ENCODE measurements at regions not wholly inside any gene's neighbourhood (a gene's known extent, or its start where the extent isn't known, plus 50 kb on each side); places are given as distances from the start of the nearest gene placed in this dataset.

DNA sequence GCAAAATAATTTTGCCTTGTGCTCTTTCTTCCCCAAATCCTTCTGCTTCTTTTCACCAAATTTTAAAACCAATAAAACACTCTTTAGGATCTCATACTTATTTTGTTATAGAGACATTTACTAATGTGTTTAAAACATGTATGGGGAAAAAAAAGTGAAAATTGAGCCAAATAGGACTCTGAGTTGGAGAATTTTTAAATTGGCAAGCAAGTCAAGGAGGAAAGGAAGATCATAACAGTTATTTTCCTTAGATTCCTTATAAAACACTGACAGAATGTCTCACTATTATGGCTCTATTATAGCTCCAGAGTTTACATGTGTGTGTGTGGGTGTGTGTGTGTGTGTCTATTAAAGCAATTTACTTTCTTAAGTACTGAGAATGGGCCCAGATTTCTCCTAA is 220.5 kb downstream of the SLC6A15 start:
- Mint-ChIP-seq H3K9me3 (no peaks in the 10 kb centered on the region), H3K27ac (no peak overlapping the region), H3K27me3 (no peaks in the 10 kb centered on the region), H3K4me1 (ENCODE audit: low read depth) (no peaks in the 10 kb centered on the region), H3K4me3 (no peak overlapping the region), H3K36me3 (ENCODE audit: low read depth) (no peaks in the 10 kb centered on the region)
- no peaks in the 10 kb centered on the region for H3K9me3 ChIP-seq (ENCODE audit: control insufficient read depth in 1 of 2, insufficient read depth in 1 of 2, low read length in 2 of 2)
- CTCF ChIA-PET = no interaction called here
- POLR2A ChIA-PET = no interaction called here
- intact Hi-C loops (cut with DNase I, micrococcal nuclease) = no loop called here
- no peak for ATAC-seq (ENCODE audit: poor library complexity)
- TF ChIP-seq, protein P1, sequence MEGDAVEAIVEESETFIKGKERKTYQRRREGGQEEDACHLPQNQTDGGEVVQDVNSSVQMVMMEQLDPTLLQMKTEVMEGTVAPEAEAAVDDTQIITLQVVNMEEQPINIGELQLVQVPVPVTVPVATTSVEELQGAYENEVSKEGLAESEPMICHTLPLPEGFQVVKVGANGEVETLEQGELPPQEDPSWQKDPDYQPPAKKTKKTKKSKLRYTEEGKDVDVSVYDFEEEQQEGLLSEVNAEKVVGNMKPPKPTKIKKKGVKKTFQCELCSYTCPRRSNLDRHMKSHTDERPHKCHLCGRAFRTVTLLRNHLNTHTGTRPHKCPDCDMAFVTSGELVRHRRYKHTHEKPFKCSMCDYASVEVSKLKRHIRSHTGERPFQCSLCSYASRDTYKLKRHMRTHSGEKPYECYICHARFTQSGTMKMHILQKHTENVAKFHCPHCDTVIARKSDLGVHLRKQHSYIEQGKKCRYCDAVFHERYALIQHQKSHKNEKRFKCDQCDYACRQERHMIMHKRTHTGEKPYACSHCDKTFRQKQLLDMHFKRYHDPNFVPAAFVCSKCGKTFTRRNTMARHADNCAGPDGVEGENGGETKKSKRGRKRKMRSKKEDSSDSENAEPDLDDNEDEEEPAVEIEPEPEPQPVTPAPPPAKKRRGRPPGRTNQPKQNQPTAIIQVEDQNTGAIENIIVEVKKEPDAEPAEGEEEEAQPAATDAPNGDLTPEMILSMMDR (IDR thresholded peaks at IDR 0.05) = no peak
- DNase-seq = no peak
- no peak overlapping the region for H3K27ac ChIP-seq (ENCODE audit: low read depth in 1 of 2, low read length in 2 of 2)
- H3K4me3 ChIP-seq (ENCODE audit: low read length) = no peak overlapping the region
- H3K36me3 ChIP-seq (ENCODE audit: insufficient read depth, low read length) = no peaks in the 10 kb centered on the region
- no peaks in the 10 kb centered on the region for H3K27me3 ChIP-seq (ENCODE audit: control insufficient read depth in 1 of 2, insufficient read depth in 2 of 2, low read length in 2 of 2)
- no peaks in the 10 kb centered on the region for H3K4me1 ChIP-seq (ENCODE audit: insufficient read depth, low read length)

DNA sequence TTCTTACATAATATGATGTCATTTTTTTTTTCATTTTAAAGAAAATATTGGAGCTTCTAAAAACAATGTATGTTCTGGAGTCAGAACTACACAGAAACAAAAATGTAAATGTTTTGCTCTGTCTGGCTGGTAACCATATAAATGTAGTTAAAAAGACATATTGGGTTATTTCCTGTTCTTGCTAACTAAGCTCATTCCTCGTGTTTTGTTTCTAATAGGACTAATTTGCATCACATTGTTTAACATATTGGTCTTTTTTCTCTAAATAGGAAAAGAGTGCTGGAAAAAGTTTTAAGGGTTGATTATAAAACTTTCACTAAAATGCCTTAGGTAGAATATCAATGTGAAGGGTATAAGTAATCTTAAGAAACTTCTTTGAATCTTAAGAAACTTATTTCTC is 221.3 kb downstream of the SLC6A15 start:
- H3K27me3 Mint-ChIP-seq = no peaks in the 10 kb centered on the region
- POLR2A ChIA-PET = no interaction called here
- TF ChIP-seq, protein P1 (IDR thresholded peaks at IDR 0.05) = no peak

DNA sequence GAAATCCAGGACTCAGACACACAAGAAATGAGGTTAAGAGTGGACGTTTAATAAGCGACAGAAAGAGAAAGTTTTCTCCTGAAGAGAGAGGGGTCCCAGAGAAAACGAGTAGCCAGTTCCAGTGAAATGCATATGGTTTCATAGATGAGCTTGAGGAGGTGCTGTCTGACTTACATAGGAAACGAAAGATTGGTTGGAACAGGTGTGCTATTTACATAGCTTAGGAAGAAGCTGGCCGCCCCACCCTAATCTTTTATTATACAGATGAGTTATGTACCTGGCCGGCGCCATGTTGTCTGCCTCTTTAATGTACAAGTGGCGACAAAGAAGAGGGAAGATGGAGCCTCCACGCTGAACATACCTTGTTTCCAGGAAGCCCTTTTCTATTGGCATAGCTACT is 223.0 kb downstream of the SLC6A15 start:
- Histone ChIP-seq H3K27ac (ENCODE audit: low read depth in 1 of 2, low read length in 2 of 2) (no peak overlapping the region), H3K27me3 (ENCODE audit: control insufficient read depth in 1 of 2, insufficient read depth in 2 of 2, low read length in 2 of 2) (no peaks in the 10 kb centered on the region), H3K4me3 (ENCODE audit: low read length) (no peak overlapping the region), H3K9me3 (ENCODE audit: control insufficient read depth in 1 of 2, insufficient read depth in 1 of 2, low read length in 2 of 2) (no peaks in the 10 kb centered on the region), H3K4me1 (ENCODE audit: insufficient read depth, low read length) (no peaks in the 10 kb centered on the region), H3K36me3 (ENCODE audit: insufficient read depth, low read length) (no peaks in the 10 kb centered on the region)
- Mint-ChIP-seq H3K4me3 (no peak overlapping the region), H3K4me1 (ENCODE audit: low read depth) (no peaks in the 10 kb centered on the region), H3K27ac (no peak overlapping the region), H3K27me3 (no peaks in the 10 kb centered on the region), H3K36me3 (ENCODE audit: low read depth) (no peaks in the 10 kb centered on the region), H3K9me3 (no peaks in the 10 kb centered on the region)
- DNase-seq = no peak
- no peak for ATAC-seq (ENCODE audit: poor library complexity)
- intact Hi-C loops (cut with DNase I, micrococcal nuclease) = no loop called here
- ChIA-PET POLR2A (no interaction called here), CTCF (no interaction called here)
- TF ChIP-seq, protein P1 (IDR thresholded peaks at IDR 0.05) = no peak

More for the DNA sequence above, 221.3 kb downstream of the SLC6A15 start:
- Mint-ChIP-seq H3K27ac (no peak overlapping the region), H3K4me3 (no peak overlapping the region), H3K36me3 (ENCODE audit: low read depth) (no peaks in the 10 kb centered on the region), H3K4me1 (ENCODE audit: low read depth) (no peaks in the 10 kb centered on the region), H3K9me3 (no peaks in the 10 kb centered on the region)
- Histone ChIP-seq H3K27ac (ENCODE audit: low read depth in 1 of 2, low read length in 2 of 2) (no peak overlapping the region), H3K27me3 (ENCODE audit: control insufficient read depth in 1 of 2, insufficient read depth in 2 of 2, low read length in 2 of 2) (no peaks in the 10 kb centered on the region), H3K4me1 (ENCODE audit: insufficient read depth, low read length) (no peaks in the 10 kb centered on the region), H3K36me3 (ENCODE audit: insufficient read depth, low read length) (no peaks in the 10 kb centered on the region), H3K9me3 (ENCODE audit: control insufficient read depth in 1 of 2, insufficient read depth in 1 of 2, low read length in 2 of 2) (no peaks in the 10 kb centered on the region), H3K4me3 (ENCODE audit: low read length) (no peak overlapping the region)
- ATAC-seq (ENCODE audit: poor library complexity) (no peak), DNase-seq (no peak)
- CTCF ChIA-PET = no interaction called here
- intact Hi-C loops (cut with DNase I, micrococcal nuclease) = no loop called here

Measured in CD4-positive, alpha-beta T cell (primary cell).